ENCODE measurements at regions not wholly inside any gene's neighbourhood (a gene's known extent, or its start where the extent isn't known, plus 50 kb on each side); places are given as distances from the start of the nearest gene placed in this dataset.

- Histone ChIP-seq H3K27me3 (ENCODE audit: insufficient read depth, low read length) (no peaks in the 10 kb centered on the region), H3K36me3 (ENCODE audit: insufficient read depth, low read length) (no peaks in the 10 kb centered on the region), H3K9me3 (ENCODE audit: insufficient read depth, low read depth, low read length) (no peaks in the 10 kb centered on the region), H3K4me1 (ENCODE audit: insufficient read depth, low read length) (no peaks in the 10 kb centered on the region), H3K27ac (ENCODE audit: low read depth, low read length) (no peak overlapping the region), H3K4me3 (ENCODE audit: low read length) (no peak overlapping the region), H3K9ac (ENCODE audit: low read depth, low read length) (no peak overlapping the region)
- WGBS, result 93% methylated on average over 3 of the region's 4 CpGs
Measured at GRCh38 chr20:48064929-48065328, 279.6 kb upstream of the SULF2 start.

- WGBS, result 93% methylated on average over 16 of the region's 16 CpGs
- no peaks in the 10 kb centered on the region for H3K27me3 ChIP-seq (ENCODE audit: insufficient read depth, low read length)
Measured at GRCh38 chr20:48060841-48061720, 275.8 kb upstream of the SULF2 start.

GRCh38 chr20:48058611-48059559, 273.6 kb upstream of the SULF2 start:
- Histone ChIP-seq H3K4me3 (ENCODE audit: low read length) (no peak overlapping the region), H3K9me3 (ENCODE audit: insufficient read depth, low read depth, low read length) (peaks cover 25% of the 10 kb centered on the region), H3K4me1 (ENCODE audit: insufficient read depth, low read length) (no peaks in the 10 kb centered on the region), H3K36me3 (ENCODE audit: insufficient read depth, low read length) (no peaks in the 10 kb centered on the region), H3K27me3 (ENCODE audit: insufficient read depth, low read length) (no peaks in the 10 kb centered on the region), H3K9ac (ENCODE audit: low read depth, low read length) (no peak overlapping the region), H3K27ac (ENCODE audit: low read depth, low read length) (no peak overlapping the region)
- WGBS, result 93% methylated on average over 31 of the region's 31 CpGs

More at GRCh38 chr20:48060841-48061720, 275.8 kb upstream of the SULF2 start:
- H3K9ac ChIP-seq (ENCODE audit: low read depth, low read length), result no peak overlapping the region
- H3K4me3 ChIP-seq (ENCODE audit: low read length), result no peak overlapping the region
- no peaks in the 10 kb centered on the region for H3K36me3 ChIP-seq (ENCODE audit: insufficient read depth, low read length)
- no peaks in the 10 kb centered on the region for H3K4me1 ChIP-seq (ENCODE audit: insufficient read depth, low read length)
- no peak overlapping the region for H3K27ac ChIP-seq (ENCODE audit: low read depth, low read length)
- H3K9me3 ChIP-seq (ENCODE audit: insufficient read depth, low read depth, low read length), result peaks cover 25% of the 10 kb centered on the region

- Histone ChIP-seq H3K36me3 (ENCODE audit: insufficient read depth, low read length) (no peaks in the 10 kb centered on the region), H3K9ac (ENCODE audit: low read depth, low read length) (no peak overlapping the region), H3K27me3 (ENCODE audit: insufficient read depth, low read length) (no peaks in the 10 kb centered on the region), H3K4me1 (ENCODE audit: insufficient read depth, low read length) (no peaks in the 10 kb centered on the region), H3K27ac (ENCODE audit: low read depth, low read length) (no peak overlapping the region), H3K9me3 (ENCODE audit: insufficient read depth, low read depth, low read length) (peaks cover 25% of the 10 kb centered on the region), H3K4me3 (ENCODE audit: low read length) (no peak overlapping the region)
- 100% methylated on average over 1 of the region's 1 CpG for WGBS
Measured at GRCh38 chr20:48057739-48058138, 272.5 kb upstream of the SULF2 start.

- 82% methylated on average over 6 of the region's 6 CpGs for WGBS
- Histone ChIP-seq H3K9ac (ENCODE audit: low read depth, low read length) (no peak overlapping the region), H3K4me3 (ENCODE audit: low read length) (no peak overlapping the region), H3K27ac (ENCODE audit: low read depth, low read length) (no peak overlapping the region), H3K9me3 (ENCODE audit: insufficient read depth, low read depth, low read length) (peaks cover 25% of the 10 kb centered on the region), H3K36me3 (ENCODE audit: insufficient read depth, low read length) (no peaks in the 10 kb centered on the region), H3K27me3 (ENCODE audit: insufficient read depth, low read length) (no peaks in the 10 kb centered on the region), H3K4me1 (ENCODE audit: insufficient read depth, low read length) (no peaks in the 10 kb centered on the region)
Measured at GRCh38 chr20:48057251-48057650, 272.0 kb upstream of the SULF2 start.

GRCh38 chr20:48056218-48056617, 270.9 kb upstream of the SULF2 start:
- no peak overlapping the region for H3K27ac ChIP-seq (ENCODE audit: low read depth, low read length)
- 55% methylated on average over 2 of the region's 2 CpGs for WGBS
- no peak overlapping the region for H3K9ac ChIP-seq (ENCODE audit: low read depth, low read length)
- H3K27me3 ChIP-seq (ENCODE audit: insufficient read depth, low read length), result no peaks in the 10 kb centered on the region
- H3K9me3 ChIP-seq (ENCODE audit: insufficient read depth, low read depth, low read length), result peaks cover 25% of the 10 kb centered on the region
- no peaks in the 10 kb centered on the region for H3K4me1 ChIP-seq (ENCODE audit: insufficient read depth, low read length)
- H3K4me3 ChIP-seq (ENCODE audit: low read length), result no peak overlapping the region
- H3K36me3 ChIP-seq (ENCODE audit: insufficient read depth, low read length), result no peaks in the 10 kb centered on the region

GRCh38 chr20:48054051-48054450, 268.8 kb upstream of the SULF2 start:
- Histone ChIP-seq H3K27ac (ENCODE audit: low read depth, low read length) (no peak overlapping the region), H3K9me3 (ENCODE audit: insufficient read depth, low read depth, low read length) (peaks cover 20% of the 10 kb centered on the region), H3K9ac (ENCODE audit: low read depth, low read length) (no peak overlapping the region), H3K27me3 (ENCODE audit: insufficient read depth, low read length) (no peaks in the 10 kb centered on the region), H3K4me3 (ENCODE audit: low read length) (no peak overlapping the region), H3K4me1 (ENCODE audit: insufficient read depth, low read length) (no peaks in the 10 kb centered on the region), H3K36me3 (ENCODE audit: insufficient read depth, low read length) (no peaks in the 10 kb centered on the region)
- 89% methylated on average over 7 of the region's 7 CpGs for WGBS

- H3K36me3 ChIP-seq (ENCODE audit: insufficient read depth, low read length), result no peaks in the 10 kb centered on the region
- WGBS, result 80% methylated on average over 2 of the region's 2 CpGs
- no peak overlapping the region for H3K9ac ChIP-seq (ENCODE audit: low read depth, low read length)
- no peak overlapping the region for H3K27ac ChIP-seq (ENCODE audit: low read depth, low read length)
- H3K27me3 ChIP-seq (ENCODE audit: insufficient read depth, low read length), result no peaks in the 10 kb centered on the region
- no peak overlapping the region for H3K4me3 ChIP-seq (ENCODE audit: low read length)
- H3K9me3 ChIP-seq (ENCODE audit: insufficient read depth, low read depth, low read length), result peaks cover 4% of the 10 kb centered on the region; the same call in 1 of the 2 replicates
- H3K4me1 ChIP-seq (ENCODE audit: insufficient read depth, low read length), result no peaks in the 10 kb centered on the region
Measured at GRCh38 chr20:48052475-48052835, 267.2 kb upstream of the SULF2 start.

GRCh38 chr20:48051794-48052474, 266.7 kb upstream of the SULF2 start:
- no peaks in the 10 kb centered on the region for H3K36me3 ChIP-seq (ENCODE audit: insufficient read depth, low read length)
- H3K9me3 ChIP-seq (ENCODE audit: insufficient read depth, low read depth, low read length), result no peaks in the 10 kb centered on the region
- H3K9ac ChIP-seq (ENCODE audit: low read depth, low read length), result no peak overlapping the region
- WGBS, result 32% methylated on average over 2 of the region's 3 CpGs
- H3K27ac ChIP-seq (ENCODE audit: low read depth, low read length), result no peak overlapping the region
- H3K4me3 ChIP-seq (ENCODE audit: low read length), result no peak overlapping the region
- H3K4me1 ChIP-seq (ENCODE audit: insufficient read depth, low read length), result no peaks in the 10 kb centered on the region
- no peaks in the 10 kb centered on the region for H3K27me3 ChIP-seq (ENCODE audit: insufficient read depth, low read length)

- no peak overlapping the region for H3K4me3 ChIP-seq (ENCODE audit: low read length)
- WGBS, result 88% methylated on average over 1 of the region's 1 CpG
- no peaks in the 10 kb centered on the region for H3K9me3 ChIP-seq (ENCODE audit: insufficient read depth, low read depth, low read length)
- no peak overlapping the region for H3K27ac ChIP-seq (ENCODE audit: low read depth, low read length)
- no peak overlapping the region for H3K9ac ChIP-seq (ENCODE audit: low read depth, low read length)
- no peaks in the 10 kb centered on the region for H3K27me3 ChIP-seq (ENCODE audit: insufficient read depth, low read length)
- no peaks in the 10 kb centered on the region for H3K4me1 ChIP-seq (ENCODE audit: insufficient read depth, low read length)
- H3K36me3 ChIP-seq (ENCODE audit: insufficient read depth, low read length), result no peaks in the 10 kb centered on the region
Measured at GRCh38 chr20:48049641-48050040, 264.4 kb upstream of the SULF2 start.

GRCh38 chr20:48049171-48049570, 263.9 kb upstream of the SULF2 start:
- H3K27ac ChIP-seq (ENCODE audit: low read depth, low read length), result no peak overlapping the region
- no peaks in the 10 kb centered on the region for H3K4me1 ChIP-seq (ENCODE audit: insufficient read depth, low read length)
- no peaks in the 10 kb centered on the region for H3K27me3 ChIP-seq (ENCODE audit: insufficient read depth, low read length)
- no peaks in the 10 kb centered on the region for H3K36me3 ChIP-seq (ENCODE audit: insufficient read depth, low read length)
- no peaks in the 10 kb centered on the region for H3K9me3 ChIP-seq (ENCODE audit: insufficient read depth, low read depth, low read length)
- H3K9ac ChIP-seq (ENCODE audit: low read depth, low read length), result no peak overlapping the region
- no peak overlapping the region for H3K4me3 ChIP-seq (ENCODE audit: low read length)
- WGBS, result 95% methylated on average over 2 of the region's 3 CpGs
